H1 (cell line): ENCODE measurements at regions not wholly inside any gene's neighbourhood (a gene's known extent, or its start where the extent isn't known, plus 50 kb on each side); places are given as distances from the start of the nearest gene placed in this dataset.

Source experiments
- CTCF ChIA-PET: fragments of 300-600 bp; sonication (Branson Sonifier 250); formaldehyde crosslinking; loops from one replicate; lab custom pipeline; 2021; ENCODE audit not compliant: partially characterized antibody; lab: Charles Lee
- POLR2A ChIA-PET: fragments of 300-600 bp; sonication (Branson Sonifier 250); formaldehyde crosslinking; loops from one replicate; lab custom pipeline; 2021; ENCODE audit warnings: inconsistent platforms; ENCODE audit not compliant: partially characterized antibody; lab: Charles Lee
- DNase-seq, 2 experiments: peaks; one replicate each; pipeline versions ENCODE4 v3.0.0 to v3.0.0-alpha.2; 2010 to 2022; ENCODE audit warnings: low spot score in 2 of 2, low read depth in 1 of 2, mixed read lengths in 1 of 2
- FAIRE-seq: peaks from 2 replicates; lab custom pipeline; 2011; peaks lifted over from hg19 to GRCh38; lab: Jason Lieb, UNC
- H2AFZ ChIP-seq: 2 replicates; pipeline ENCODE4 v1.8.1; 2012; ENCODE audit warnings: low read length, inconsistent platforms
- H2AK5ac ChIP-seq: 2 replicates; pipeline ENCODE4 v1.6.1; 2013; ENCODE audit warnings: low read depth, low read length
- H2BK120ac ChIP-seq: replicated peaks from 2 replicates; pipeline ENCODE3; 2013; ENCODE audit warnings: low read depth, low read length, inconsistent platforms
- H2BK12ac ChIP-seq: 2 replicates; pipeline ENCODE4 v1.6.1; 2013; ENCODE audit warnings: low read depth, low read length
- H2BK15ac ChIP-seq: 2 replicates; pipeline ENCODE4 v1.6.1; 2013; ENCODE audit warnings: low read length
- H2BK20ac ChIP-seq: 2 replicates; pipeline ENCODE4 v1.6.1; 2013; ENCODE audit warnings: low read length
- H2BK5ac ChIP-seq: 2 replicates; pipeline ENCODE4 v1.6.1; 2013; ENCODE audit warnings: low read depth, low read length
- H3K14ac ChIP-seq: 2 replicates; pipeline ENCODE4 v1.6.1; 2013; ENCODE audit warnings: inconsistent platforms; ENCODE audit not compliant: insufficient read length
- H3K18ac ChIP-seq: 2 replicates; pipeline ENCODE4 v1.6.1; 2013; ENCODE audit warnings: low read length; ENCODE audit errors: extremely low read depth
- H3K23ac ChIP-seq: 2 replicates; pipeline ENCODE4 v1.6.1; 2013; ENCODE audit warnings: inconsistent platforms; ENCODE audit not compliant: insufficient read length
- H3K23me2 ChIP-seq: 2 replicates; pipeline ENCODE4 v1.6.1; 2013; ENCODE audit warnings: low read depth, low read length
- H3K27ac ChIP-seq: 2 replicates; pipeline ENCODE4 v1.6.1; 2011; ENCODE audit warnings: low read depth, low read length, inconsistent platforms
- H3K27me3 ChIP-seq, 4 experiments: replicated peaks in 1 of 4; 1 replicate in 1 of 4; 2 replicates in 3 of 4; pipeline versions ENCODE4 v1.6.1 to v1.8.1; 2011 to 2013; ENCODE audit warnings: low read length in 3 of 4, mild to moderate bottlenecking in 3 of 4, inconsistent platforms in 2 of 4, mixed read lengths in 2 of 4, moderate library complexity in 1 of 4; ENCODE audit not compliant: control insufficient read depth in 3 of 4, insufficient read depth in 3 of 4; ENCODE audit errors: extremely low read depth in 1 of 4
- H3K36me3 ChIP-seq, 4 experiments: 2 replicates each; pipeline versions ENCODE4 v1.6.1 to v1.8.1; 2011 to 2013; ENCODE audit warnings: mild to moderate bottlenecking in 4 of 4, low read length in 3 of 4, moderate library complexity in 2 of 4, control low read depth in 1 of 4, inconsistent platforms in 1 of 4; ENCODE audit not compliant: insufficient read depth in 4 of 4, control insufficient read depth in 2 of 4
- H3K4ac ChIP-seq: replicated peaks from 2 replicates; pipeline ENCODE3; 2013; ENCODE audit warnings: low read length, low read depth, mixed read lengths, inconsistent platforms; ENCODE audit not compliant: insufficient read length
- H3K4me1 ChIP-seq, 4 experiments: replicated peaks in 1 of 4; 1 replicate in 1 of 4; 2 replicates in 3 of 4; pipeline versions ENCODE4 v1.6.1 to v1.8.1; 2011 to 2013; ENCODE audit warnings: low read length in 3 of 4, inconsistent platforms in 2 of 4, mixed read lengths in 1 of 4; ENCODE audit not compliant: insufficient read depth in 4 of 4, control insufficient read depth in 3 of 4
- H3K4me2 ChIP-seq, 2 experiments: 2 replicates each; pipeline versions ENCODE4 v1.6.1 to v1.8.1; 2011 to 2013; ENCODE audit warnings: low read depth in 2 of 2, low read length in 2 of 2, control low read depth in 1 of 2, inconsistent platforms in 1 of 2, mild to moderate bottlenecking in 1 of 2; ENCODE audit not compliant: insufficient read depth in 1 of 2
- H3K4me3 ChIP-seq, 4 experiments: fragments of 200-600, 300-600 bp in 1 of 4; sonication (generic), shearing (Covaris generic), sonication (Bioruptor Twin) in 1 of 4; 2 replicates each; pipeline versions ENCODE4 v1.5.1 to v1.8.1; 2011 to 2016; ENCODE audit warnings: low read length in 4 of 4, low read depth in 3 of 4, control low read depth in 2 of 4, inconsistent platforms in 2 of 4, mild to moderate bottlenecking in 2 of 4, mixed read lengths in 1 of 4, moderate library complexity in 1 of 4; ENCODE audit not compliant: insufficient read depth in 2 of 4; ENCODE audit errors: extremely low read depth in 1 of 4
- H3K56ac ChIP-seq: replicated peaks from 2 replicates; pipeline ENCODE3; 2013; ENCODE audit warnings: low read depth, mild to moderate bottlenecking, mixed read lengths, low read length, inconsistent platforms; ENCODE audit not compliant: insufficient read length
- H3K79me1 ChIP-seq: 2 replicates; pipeline ENCODE4 v1.6.1; 2013; ENCODE audit warnings: low read depth, low read length, control low read depth
- H3K79me2 ChIP-seq, 2 experiments: 2 replicates each; pipeline versions ENCODE4 v1.6.1 to v1.8.1; 2012 to 2013; ENCODE audit warnings: low read length in 2 of 2, mild to moderate bottlenecking in 2 of 2, inconsistent platforms in 1 of 2; ENCODE audit not compliant: insufficient read depth in 2 of 2, control insufficient read depth in 1 of 2
- H3K9ac ChIP-seq, 4 experiments: replicated peaks in 1 of 4; 1 replicate in 1 of 4; 2 replicates in 3 of 4; pipeline versions ENCODE4 v1.6.1 to v1.8.1; 2011 to 2013; ENCODE audit warnings: low read depth in 3 of 4, low read length in 3 of 4, control low read depth in 2 of 4, mild to moderate bottlenecking in 2 of 4, moderate library complexity in 2 of 4, inconsistent platforms in 1 of 4; ENCODE audit errors: extremely low read depth in 1 of 4
- H3K9me3 ChIP-seq, 2 experiments: 2 replicates each; pipeline versions ENCODE4 v1.6.1 to v1.8.1; 2012 to 2013; ENCODE audit warnings: mild to moderate bottlenecking in 2 of 2, moderate library complexity in 2 of 2, control low read depth in 1 of 2, inconsistent platforms in 1 of 2, low read depth in 1 of 2, low read length in 1 of 2, mixed read lengths in 1 of 2; ENCODE audit not compliant: insufficient read depth in 2 of 2
- H4K20me1 ChIP-seq, 2 experiments: replicated peaks in 1 of 2; 2 replicates each; pipeline versions ENCODE3 to v1.8.1; 2011 to 2013; ENCODE audit warnings: inconsistent platforms in 2 of 2, low read length in 2 of 2, mild to moderate bottlenecking in 1 of 2; ENCODE audit not compliant: insufficient read depth in 2 of 2, control insufficient read depth in 1 of 2
- H4K5ac ChIP-seq: 2 replicates; pipeline ENCODE4 v1.6.1; 2013; ENCODE audit warnings: low read length, low read depth, mixed read lengths, inconsistent platforms; ENCODE audit not compliant: insufficient read length
- H4K8ac ChIP-seq: 2 replicates; pipeline ENCODE4 v1.8.0; 2013; ENCODE audit warnings: mild to moderate bottlenecking, moderate library complexity, low read length, inconsistent platforms; ENCODE audit not compliant: insufficient read depth; ENCODE audit errors: extremely low read depth
- H4K91ac ChIP-seq: replicated peaks from 2 replicates; pipeline ENCODE3; 2013; ENCODE audit warnings: low read length, mixed read lengths, inconsistent platforms; ENCODE audit not compliant: insufficient read length
- CBX5 ChIP-seq: fragments of 300-800, 300-1000 bp; sonication (generic); IDR thresholded peaks from 2 replicates; pipeline ENCODE4 v1.7.1; 2016; ENCODE audit warnings: antibody characterized with exemption, low read length, low read depth
- CBX8 ChIP-seq: fragments of 300-800, 300-1000 bp; sonication (generic); IDR thresholded peaks from 2 replicates; pipeline ENCODE4 v1.7.1; 2016; ENCODE audit warnings: low read depth, low read length, borderline replicate concordance
- CHD2 ChIP-seq: IDR thresholded peaks from 2 replicates; pipeline ENCODE4 v1.6.1; 2012; ENCODE audit warnings: low read length, improper control_type of control experiment
- GTF2F1 ChIP-seq: IDR thresholded peaks from 2 replicates; pipeline ENCODE4 v1.6.1; 2012; ENCODE audit warnings: low read depth, low read length, improper control_type of control experiment, borderline replicate concordance
- HDAC6 ChIP-seq: IDR thresholded peaks from one replicate; pipeline ENCODE4 v1.7.1; 2012; ENCODE audit warnings: low read depth, mild to moderate bottlenecking, inconsistent platforms, low read length, moderate library complexity
- RAD21 ChIP-seq, 2 experiments: IDR thresholded peaks in 1 of 2; conservative IDR thresholded peaks in 1 of 2; 2 replicates each; pipeline ENCODE4 v1.6.1; 2011; ENCODE audit warnings: low read depth in 2 of 2, low read length in 2 of 2, improper control_type of control experiment in 1 of 2, inconsistent platforms in 1 of 2, mild to moderate bottlenecking in 1 of 2, moderate library complexity in 1 of 2
- SAP30 ChIP-seq: fragments of 300-600 bp; sonication (generic); IDR thresholded peaks from 2 replicates; pipeline ENCODE4 v1.7.1; 2012; ENCODE audit warnings: low read length, moderate library complexity, mild to moderate bottlenecking, inconsistent platforms; ENCODE audit not compliant: insufficient read depth, insufficient replicate concordance
- SIX5 ChIP-seq: IDR thresholded peaks from 2 replicates; pipeline ENCODE4 v1.6.1; 2011; ENCODE audit warnings: mild to moderate bottlenecking, low read depth, low read length
- YY1 ChIP-seq: IDR thresholded peaks from 2 replicates; pipeline ENCODE4 v1.6.1; 2011; ENCODE audit warnings: low read depth, mild to moderate bottlenecking, low read length
- WGBS, 2 experiments: shearing (Covaris generic) in 1 of 2; methylation state at CpG; one replicate each; pipeline versions ENCODE4 v1.1.6 to v1.1.7; 2013 to 2015; ENCODE audit warnings: low lambda C conversion rate in 2 of 2, mixed read lengths in 2 of 2, inconsistent platforms in 1 of 2, low coverage in 1 of 2, missing lambda C conversion rate in 1 of 2; ENCODE audit not compliant: insufficient replicate concordance in 2 of 2, insufficient coverage in 1 of 2, insufficient read length in 1 of 2; ENCODE audit errors: extremely low coverage in 1 of 2, missing lambda C conversion rate in 1 of 2; 5-methylcytosine and 5-hydroxymethylcytosine counted together
- TF ChIP-seq, protein P1 (sequence below): IDR thresholded peaks from 2 replicates; pipeline ENCODE4 v1.6.1; 2012; ENCODE audit warnings: inconsistent platforms

DNA sequence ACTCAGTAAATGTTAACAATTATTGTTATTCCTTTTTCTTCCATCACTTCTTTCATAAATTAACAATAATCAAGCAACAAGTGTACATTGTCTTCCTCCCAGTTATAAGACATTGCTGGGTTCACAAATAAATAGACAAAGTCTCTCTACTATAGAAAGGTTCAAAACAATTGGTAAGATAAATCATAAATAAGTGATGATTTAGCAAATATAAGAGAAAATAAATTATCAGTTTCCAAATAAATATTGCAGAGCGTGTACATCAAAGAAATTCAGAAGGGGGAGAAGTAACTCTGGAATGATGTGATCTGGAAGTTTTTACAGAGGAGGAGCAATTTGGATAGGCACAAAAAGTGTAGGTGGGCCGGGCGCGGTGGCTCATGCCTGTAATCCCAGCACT is 114.2 kb downstream of the BASP1 start:
- no peaks in the 10 kb centered on the region for H3K4me1 ChIP-seq
- no peak overlapping the region for H3K4me3 ChIP-seq
- H2AFZ ChIP-seq, result no peak overlapping the region
- no peaks in the 10 kb centered on the region; the same call in 1 of the 2 replicates for H3K23me2 ChIP-seq
- no peak overlapping the region for H2AK5ac ChIP-seq
- no peaks in the 10 kb centered on the region for H4K20me1 ChIP-seq
- no peak overlapping the region for H3K56ac ChIP-seq
- no peaks in the 10 kb centered on the region for H3K27me3 ChIP-seq
- no peaks in the 10 kb centered on the region for H3K79me2 ChIP-seq
- no peak overlapping the region for H3K14ac ChIP-seq
- H3K79me1 ChIP-seq, result no peaks in the 10 kb centered on the region
- peaks cover 1 to 4% of the 10 kb centered on the region in 2 experiments; a peak in 1 of 4 replicates for H3K9me3 ChIP-seq
- H3K9ac ChIP-seq, result no peak overlapping the region
- no peaks in the 10 kb centered on the region for H3K36me3 ChIP-seq
- CTCF ChIA-PET, result no interaction called here
- no peak for TF ChIP-seq GTF2F1
- TF ChIP-seq CHD2, result no peak
- no peak for TF ChIP-seq SAP30
- TF ChIP-seq SIX5, result no peak
- TF ChIP-seq CBX8, result no peak
- TF ChIP-seq CBX5, result no peak
- TF ChIP-seq RAD21 (IDR thresholded peaks at IDR 0.05 in 1 of 2, conservative IDR thresholded peaks at IDR 0.05 in 1 of 2; ENCODE audit: low read depth in 2 of 2, low read length in 2 of 2), result no peak
- TF ChIP-seq HDAC6, result no peak
- no peak for TF ChIP-seq YY1
- TF ChIP-seq, protein P1, sequence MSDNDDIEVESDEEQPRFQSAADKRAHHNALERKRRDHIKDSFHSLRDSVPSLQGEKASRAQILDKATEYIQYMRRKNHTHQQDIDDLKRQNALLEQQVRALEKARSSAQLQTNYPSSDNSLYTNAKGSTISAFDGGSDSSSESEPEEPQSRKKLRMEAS, result no peak
- TF ChIP-seq, all 59 proteins: peak for 0
- Histone ChIP-seq H4K8ac (no peak overlapping the region), H2BK20ac (no peak overlapping the region), H4K91ac (no peak overlapping the region), H3K18ac (no peak overlapping the region), H3K4me2 (no peak overlapping the region), H2BK5ac (no peak overlapping the region), H4K5ac (no peak overlapping the region), H2BK120ac (no peak overlapping the region), H3K4ac (no peak overlapping the region), H2BK12ac (no peak overlapping the region), H2BK15ac (no peak overlapping the region), H3K27ac (no peak overlapping the region), H3K23ac (no peak overlapping the region)
- 97% methylated on average over 3 of the region's 4 CpGs; no CpG with 5 or more reads in 1 of the 2 experiments for WGBS, 2 experiments
- no peak for FAIRE-seq
- no peak for DNase-seq
- POLR2A ChIA-PET, result no interaction called here
